Psoas muscle (tissue), 7 donors: ENCODE measurements at regions not wholly inside any gene's neighbourhood (a gene's known extent, or its start where the extent isn't known, plus 50 kb on each side); places are given as distances from the start of the nearest gene placed in this dataset.
A peak's percentile ranks its signal among the peaks of the same experiment; 100 is the strongest.

ENCODE experiments used
- ATAC-seq, 4 donors: fragments of 200-7000 bp; cut with Tn5 transposase; one replicate each; pipeline ENCODE4 v1.9.1; 2020; ENCODE audit warnings: moderate library complexity in 3 of 4, mild to moderate bottlenecking in 2 of 4
- DNase-seq, 2 donors: peaks; one replicate each; pipeline ENCODE4 v3.0.0-alpha.2; 2020
- H3K27ac ChIP-seq: fragments of 200-600 bp; one replicate; pipeline ENCODE4 v1.8.0; 2022
- H3K27me3 ChIP-seq, 3 donors: fragments of 200-600 bp in 1 of 3; one replicate each; pipeline versions ENCODE4 v1.6.1 to v1.8.0; 2013 to 2022; ENCODE audit warnings: low read length in 2 of 3, mild to moderate bottlenecking in 2 of 3, moderate library complexity in 1 of 3; ENCODE audit not compliant: insufficient read depth in 3 of 3
- H3K36me3 ChIP-seq, 2 donors: fragments of 200-600 bp in 1 of 2; one replicate each; pipeline versions ENCODE4 v1.6.1 to v1.8.0; 2013 to 2022; ENCODE audit warnings: low read depth in 1 of 2, mild to moderate bottlenecking in 1 of 2, moderate library complexity in 1 of 2; ENCODE audit not compliant: insufficient read depth in 1 of 2
- H3K4me1 ChIP-seq: fragments of 200-600 bp; one replicate; pipeline ENCODE4 v1.8.0; 2022
- H3K4me3 ChIP-seq: fragments of 200-600 bp; one replicate; pipeline ENCODE4 v1.8.0; 2022; ENCODE audit warnings: mild to moderate bottlenecking
- H3K9me3 ChIP-seq: fragments of 200-600 bp; one replicate; pipeline ENCODE4 v1.8.0; 2022
- CTCF ChIP-seq: fragments of 200-600 bp; IDR thresholded peaks from one replicate; pipeline ENCODE4 v1.8.0; 2022; ENCODE audit warnings: antibody characterized with exemption
- WGBS, 3 donors: extraction: QIAGEN DNeasy Blood & Tissue Kit; methylation state at CpG; one replicate each; pipeline versions ENCODE4 v1.1.6 to v1.1.7; 2013; 5-methylcytosine and 5-hydroxymethylcytosine counted together
- intact Hi-C, 2 donors: fragments of 100-400 bp; cut with DNase I; formaldehyde crosslinking; loops; one replicate each; pipeline versions ENCODE4 v1.11.0 to v1.14.2; 2022
- donor health status: healthy with polysubstance abuse.
- donor health status: DM: no; HTN: no; CAD: no; lungs with moderate emphysema.
- donor health status: Bipolar disorder and iron deficiency.
- donor health status: healthy.
- donor health status: DM: yes; HTN: yes; CAD: no.
- donor health status: DM: no; HTN: no; CAD: no.
- donor health status: DM: yes; HTN: yes; CAD: no.

- WGBS, 3 donors: 79 to 88% (median 80%) methylated on average over 6 of the region's 6 CpGs
Measured at GRCh38 chr1:29876441-29876840, 640.1 kb downstream of the PTPRU start.

GRCh38 chr1:29875557-29876028 is 639.3 kb downstream of the PTPRU start:
- ATAC-seq (peak; percentile 56 to 79 (median 74)), DNase-seq (no peak)
- intact Hi-C loops: no loop called here
- 3 to 5% (median 4%) methylated on average over 2 of the region's 2 CpGs for WGBS, 3 donors
- H3K4me3 ChIP-seq: no peak overlapping the region
- peak overlapping the region; percentile 55 for H3K27ac ChIP-seq
- H3K36me3 ChIP-seq: no peaks in the 10 kb centered on the region
- TF ChIP-seq CTCF: no peak
- H3K27me3 ChIP-seq: peaks cover 0 to 1% (median 0%) of the 10 kb centered on the region in 3 donors
- H3K4me1 ChIP-seq: peaks cover 16% of the 10 kb centered on the region
- H3K9me3 ChIP-seq: no peaks in the 10 kb centered on the region

More at GRCh38 chr1:29876441-29876840, 640.1 kb downstream of the PTPRU start:
- H3K36me3 ChIP-seq: no peaks in the 10 kb centered on the region
- DNase-seq (no peak), ATAC-seq (no peak)
- H3K27ac ChIP-seq: no peak overlapping the region
- no peaks in the 10 kb centered on the region for H3K9me3 ChIP-seq
- intact Hi-C loops: no loop called here
- H3K4me3 ChIP-seq: no peak overlapping the region
- peaks cover 16% of the 10 kb centered on the region for H3K4me1 ChIP-seq
- H3K27me3 ChIP-seq: no peaks in the 10 kb centered on the region
- no peak for TF ChIP-seq CTCF

- H3K9me3 ChIP-seq: no peaks in the 10 kb centered on the region
Measured at GRCh38 chr1:29870621-29871020, 634.3 kb downstream of the PTPRU start.

GRCh38 chr1:29869802-29870201 is 633.5 kb downstream of the PTPRU start:
- Histone ChIP-seq H3K36me3 (no peaks in the 10 kb centered on the region), H3K27me3 (peaks cover 0 to 16% (median 3%) of the 10 kb centered on the region in 3 donors), H3K4me3 (no peak overlapping the region), H3K4me1 (no peaks in the 10 kb centered on the region), H3K9me3 (no peaks in the 10 kb centered on the region), H3K27ac (no peak overlapping the region)
- intact Hi-C loops: no loop called here
- ATAC-seq: no peak
- TF ChIP-seq CTCF: no peak
- DNase-seq: no peak
- 84 to 89% (median 86%) methylated on average over 2 of the region's 2 CpGs for WGBS, 3 donors

More at GRCh38 chr1:29870621-29871020, 634.3 kb downstream of the PTPRU start:
- no peak overlapping the region for H3K4me3 ChIP-seq
- WGBS, 3 donors: 75 to 93% (median 86%) methylated on average over 3 of the region's 3 CpGs
- H3K36me3 ChIP-seq: no peaks in the 10 kb centered on the region
- ATAC-seq (no peak), DNase-seq (no peak)
- H3K27me3 ChIP-seq: peaks cover 0 to 16% (median 3%) of the 10 kb centered on the region in 3 donors
- no peak overlapping the region for H3K27ac ChIP-seq
- peaks cover 6% of the 10 kb centered on the region for H3K4me1 ChIP-seq
- no peak for TF ChIP-seq CTCF
- intact Hi-C loops: no loop called here

- H3K9me3 ChIP-seq: no peaks in the 10 kb centered on the region
- no peaks in the 10 kb centered on the region for H3K36me3 ChIP-seq
- H3K27me3 ChIP-seq: peaks cover 0 to 16% (median 3%) of the 10 kb centered on the region in 3 donors
- DNase-seq (no peak), ATAC-seq (no peak)
- 78 to 82% (median 81%) methylated on average over 6 of the region's 6 CpGs for WGBS, 3 donors
- intact Hi-C loops: no loop called here
- no peaks in the 10 kb centered on the region for H3K4me1 ChIP-seq
- no peak for TF ChIP-seq CTCF
- H3K27ac ChIP-seq: no peak overlapping the region
- no peak overlapping the region for H3K4me3 ChIP-seq
Measured at GRCh38 chr1:29868944-29869343, 632.6 kb downstream of the PTPRU start.
